ENCODE measurements at regions not wholly inside any gene's neighbourhood (a gene's known extent, or its start where the extent isn't known, plus 50 kb on each side); places are given as distances from the start of the nearest gene placed in this dataset.
"Not testable (repeated sequence)": the region's sequence is repeated elsewhere in the genome, so short reads cannot be mapped to it uniquely, and the experiment has no call there.

DNA sequence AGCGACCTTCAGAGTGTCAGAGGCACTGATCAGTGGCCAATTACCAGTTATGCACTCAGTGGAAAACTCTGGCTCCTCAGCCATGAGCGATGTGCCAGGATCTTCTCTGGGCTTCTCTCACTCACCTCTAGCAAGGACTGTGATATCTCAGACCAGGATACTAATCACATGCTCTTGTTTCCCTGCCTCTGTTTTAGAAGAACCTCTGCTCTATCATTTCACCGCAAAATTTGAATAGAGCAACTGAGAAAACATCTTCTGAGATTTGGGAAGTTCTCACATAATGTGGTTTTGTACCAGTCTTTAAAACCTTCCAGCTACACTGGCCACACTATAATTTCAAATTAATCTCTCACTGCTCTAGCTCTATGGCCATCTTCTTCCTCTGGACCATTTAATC is 325.8 kb upstream of the FRG2C start:
- TF ChIP-seq, protein P1, sequence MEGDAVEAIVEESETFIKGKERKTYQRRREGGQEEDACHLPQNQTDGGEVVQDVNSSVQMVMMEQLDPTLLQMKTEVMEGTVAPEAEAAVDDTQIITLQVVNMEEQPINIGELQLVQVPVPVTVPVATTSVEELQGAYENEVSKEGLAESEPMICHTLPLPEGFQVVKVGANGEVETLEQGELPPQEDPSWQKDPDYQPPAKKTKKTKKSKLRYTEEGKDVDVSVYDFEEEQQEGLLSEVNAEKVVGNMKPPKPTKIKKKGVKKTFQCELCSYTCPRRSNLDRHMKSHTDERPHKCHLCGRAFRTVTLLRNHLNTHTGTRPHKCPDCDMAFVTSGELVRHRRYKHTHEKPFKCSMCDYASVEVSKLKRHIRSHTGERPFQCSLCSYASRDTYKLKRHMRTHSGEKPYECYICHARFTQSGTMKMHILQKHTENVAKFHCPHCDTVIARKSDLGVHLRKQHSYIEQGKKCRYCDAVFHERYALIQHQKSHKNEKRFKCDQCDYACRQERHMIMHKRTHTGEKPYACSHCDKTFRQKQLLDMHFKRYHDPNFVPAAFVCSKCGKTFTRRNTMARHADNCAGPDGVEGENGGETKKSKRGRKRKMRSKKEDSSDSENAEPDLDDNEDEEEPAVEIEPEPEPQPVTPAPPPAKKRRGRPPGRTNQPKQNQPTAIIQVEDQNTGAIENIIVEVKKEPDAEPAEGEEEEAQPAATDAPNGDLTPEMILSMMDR (IDR thresholded peaks at IDR 0.05; ENCODE audit: low read depth, low read length): no peak
- H3K4me3 ChIP-seq (ENCODE audit: low read depth, low read length): no peak overlapping the region

DNA sequence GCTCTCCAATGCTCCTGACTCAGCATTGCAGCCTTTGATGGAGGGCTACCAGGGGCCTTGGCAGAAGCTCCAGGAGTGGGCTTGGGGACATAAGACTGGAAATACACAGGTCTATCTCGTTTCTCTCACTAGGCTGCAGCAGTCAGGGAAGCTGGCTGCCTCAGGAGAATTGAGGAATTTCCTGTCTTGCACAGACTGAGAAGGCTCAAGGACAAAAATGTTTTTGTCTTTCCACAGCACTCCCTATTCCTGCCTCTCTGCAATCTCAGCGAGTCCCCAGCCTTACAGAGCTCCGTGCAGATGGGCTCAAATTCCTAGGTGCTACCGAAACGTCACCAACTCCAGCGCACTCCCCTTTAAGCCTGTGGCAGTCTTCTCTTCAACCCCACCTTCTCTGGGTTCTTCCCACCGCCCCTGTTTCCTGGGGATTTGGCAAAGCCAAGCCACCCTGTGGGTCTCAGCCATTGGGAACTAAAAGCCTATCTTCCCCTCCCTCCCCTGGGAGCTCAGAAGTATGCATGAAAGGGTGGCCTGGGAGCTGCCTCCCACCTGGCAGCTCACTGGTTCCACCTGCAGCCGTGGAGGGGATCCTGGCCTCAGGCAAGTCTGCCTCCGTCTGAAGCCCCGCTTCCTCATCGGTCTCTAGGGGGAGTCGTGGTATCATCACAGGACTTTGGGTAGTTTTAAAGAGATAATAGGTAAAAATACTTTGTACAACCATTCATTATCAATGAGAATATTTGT is 322.6 kb upstream of the FRG2C start:
- no peak overlapping the region for H3K4me3 ChIP-seq (ENCODE audit: low read depth, low read length)
- TF ChIP-seq, protein P1 (IDR thresholded peaks at IDR 0.05; ENCODE audit: low read depth, low read length): no peak

DNA sequence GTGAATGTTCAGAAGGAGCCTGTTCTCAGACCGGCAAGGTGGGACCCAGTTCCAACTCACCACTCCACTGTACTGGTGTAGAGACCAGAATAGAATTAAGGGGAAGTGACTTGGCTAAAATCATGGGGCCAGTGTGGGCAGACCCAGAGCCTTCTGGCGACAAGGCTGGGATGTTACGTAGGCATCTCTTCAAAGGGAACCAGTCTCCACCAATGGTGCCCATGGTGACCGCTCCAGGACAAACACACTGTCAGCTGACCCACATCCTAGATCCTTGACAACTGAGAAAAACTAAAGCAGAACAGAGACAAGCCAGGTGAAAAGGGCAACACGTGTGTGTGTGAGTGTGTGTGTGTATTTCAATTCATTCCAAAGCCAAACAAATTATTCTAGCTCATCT is 321.7 kb upstream of the FRG2C start:
- H3K4me3 ChIP-seq (ENCODE audit: low read depth, low read length): no peak overlapping the region
- TF ChIP-seq, protein P1 (IDR thresholded peaks at IDR 0.05; ENCODE audit: low read depth, low read length): no peak

DNA sequence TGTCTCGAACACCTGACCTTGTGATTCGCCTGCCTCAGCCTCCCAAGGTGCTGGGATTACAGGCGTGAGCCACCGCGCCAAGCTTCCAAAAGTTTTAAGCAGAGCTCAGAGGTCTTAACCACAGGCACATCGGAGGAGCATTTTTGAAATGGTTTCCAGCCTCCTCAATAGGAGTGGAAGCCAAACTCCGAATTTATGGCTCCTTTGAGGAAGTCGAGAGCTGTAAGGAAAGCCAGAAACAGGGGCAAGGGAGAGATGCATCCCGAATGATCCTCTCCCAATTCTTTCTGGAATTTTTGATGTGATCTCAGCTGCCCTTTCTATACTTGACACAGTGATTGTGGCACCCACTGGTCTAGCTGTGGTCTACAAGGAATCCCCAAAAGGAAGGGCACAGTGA is 313.6 kb upstream of the FRG2C start:
- not testable (repeated sequence) for H3K4me3 ChIP-seq (ENCODE audit: low read depth, low read length)

DNA sequence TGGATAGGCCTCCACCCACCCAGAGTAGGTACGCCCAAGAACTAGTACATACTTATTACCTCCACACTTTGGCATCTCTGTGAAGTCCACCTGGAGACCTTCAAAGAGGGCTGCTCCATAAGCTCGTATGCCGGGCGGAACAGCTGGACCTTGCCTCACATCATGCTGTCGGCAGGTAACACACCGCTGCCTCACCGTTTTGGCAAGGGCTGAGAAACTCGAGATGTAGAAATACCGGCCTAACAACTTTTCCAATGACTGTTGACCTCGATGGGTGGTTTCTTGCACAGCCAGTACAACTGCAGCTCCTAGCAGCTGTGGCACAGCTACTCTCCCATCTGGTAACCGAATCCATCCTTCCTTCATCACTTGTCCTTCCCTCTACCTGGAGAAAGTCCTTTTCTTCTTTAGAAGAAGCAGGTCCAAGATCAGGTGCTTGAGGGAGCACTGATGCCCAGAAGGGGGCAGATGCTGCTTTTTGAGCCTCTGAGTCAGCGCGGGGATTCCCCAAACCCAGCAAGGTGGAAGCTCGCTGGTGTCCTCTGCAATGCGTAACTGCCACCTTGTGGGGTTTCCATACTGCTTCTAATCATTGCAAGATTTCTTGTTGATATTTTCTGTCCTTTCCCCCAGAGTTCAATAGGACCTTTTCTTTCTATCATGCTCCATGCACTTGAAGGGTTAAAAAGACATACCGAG is 301.9 kb upstream of the FRG2C start:
- not testable (repeated sequence) for H3K4me3 ChIP-seq (ENCODE audit: low read depth, low read length)

DNA sequence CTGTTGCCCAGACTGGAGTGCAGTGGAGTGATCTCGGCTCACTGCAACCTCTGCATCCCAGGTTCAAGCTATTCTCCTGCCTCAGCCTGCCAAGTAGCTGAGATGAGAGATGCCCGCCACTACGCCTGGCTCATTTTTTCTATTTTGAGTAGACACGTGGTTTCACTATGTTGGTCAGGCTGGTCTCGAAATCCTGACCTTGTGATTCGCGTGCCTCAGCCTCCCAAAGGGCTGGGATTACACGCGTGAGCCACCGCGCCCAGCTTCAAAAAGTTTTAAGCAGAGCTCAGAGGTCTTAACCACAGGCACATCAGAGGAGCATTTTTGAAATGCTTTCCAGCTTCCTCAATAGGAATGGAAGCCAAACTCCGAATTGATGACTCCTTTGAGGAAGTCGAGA is 291.2 kb upstream of the FRG2C start:
- not testable (repeated sequence) for H3K4me3 ChIP-seq (ENCODE audit: low read depth, low read length)

DNA sequence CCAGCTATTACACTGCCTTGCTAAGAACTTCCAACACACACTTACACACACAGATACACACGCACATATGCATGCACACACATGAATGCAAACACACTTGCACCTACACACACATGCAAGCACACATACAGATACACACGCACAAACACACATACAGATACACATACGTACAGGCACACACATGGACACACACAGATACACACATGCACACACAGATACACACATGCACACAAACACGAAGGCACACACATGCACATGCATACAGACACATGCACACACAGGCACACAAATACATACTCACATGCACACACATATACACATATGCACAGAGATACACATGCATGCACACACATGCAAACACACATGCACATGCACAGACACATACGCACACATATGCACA is 284.3 kb upstream of the FRG2C start:
- not testable (repeated sequence) for H3K4me3 ChIP-seq (ENCODE audit: low read depth, low read length)

DNA sequence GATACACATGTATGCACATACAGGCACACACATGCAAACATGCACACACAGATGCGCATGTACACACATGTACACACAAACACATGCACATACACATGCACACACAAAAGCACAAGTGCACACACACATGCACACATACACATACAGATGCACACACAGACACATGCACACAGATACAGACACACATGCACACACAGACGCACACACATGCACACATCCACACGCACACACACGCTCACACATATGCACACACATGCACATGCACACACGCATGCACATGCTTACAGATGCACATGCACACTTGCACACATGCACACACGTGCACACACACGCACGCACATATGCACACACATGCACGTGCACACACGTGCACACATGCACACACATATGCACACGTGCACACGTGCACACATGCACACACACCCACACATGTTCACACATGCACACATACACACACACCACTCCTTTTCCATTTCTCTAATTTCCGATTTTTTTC is 283.8 kb upstream of the FRG2C start:
- TF ChIP-seq, protein P1 (IDR thresholded peaks at IDR 0.05; ENCODE audit: low read depth, low read length): no peak
- no peak overlapping the region for H3K4me3 ChIP-seq (ENCODE audit: low read depth, low read length)

DNA sequence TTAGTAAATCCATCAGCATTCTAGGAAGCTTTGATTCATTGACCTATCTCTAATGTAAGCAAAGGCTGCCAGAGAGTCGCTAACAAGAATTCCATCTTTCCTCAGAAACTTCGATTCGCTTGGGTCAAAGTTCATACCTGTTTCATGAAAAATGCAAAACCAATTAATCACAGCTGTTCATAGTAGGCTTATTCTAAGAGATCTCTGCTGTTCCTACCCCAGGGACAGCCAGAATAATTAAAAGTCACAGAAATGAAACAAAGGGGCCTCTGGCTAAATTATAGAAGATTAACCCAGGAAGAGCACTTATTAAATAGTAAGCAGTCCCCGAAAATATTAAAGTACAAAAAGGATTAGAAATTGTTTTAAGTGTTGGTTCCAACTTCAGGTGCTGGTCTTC is 280.1 kb upstream of the FRG2C start:
- not testable (repeated sequence) for H3K4me3 ChIP-seq (ENCODE audit: low read depth, low read length)

DNA sequence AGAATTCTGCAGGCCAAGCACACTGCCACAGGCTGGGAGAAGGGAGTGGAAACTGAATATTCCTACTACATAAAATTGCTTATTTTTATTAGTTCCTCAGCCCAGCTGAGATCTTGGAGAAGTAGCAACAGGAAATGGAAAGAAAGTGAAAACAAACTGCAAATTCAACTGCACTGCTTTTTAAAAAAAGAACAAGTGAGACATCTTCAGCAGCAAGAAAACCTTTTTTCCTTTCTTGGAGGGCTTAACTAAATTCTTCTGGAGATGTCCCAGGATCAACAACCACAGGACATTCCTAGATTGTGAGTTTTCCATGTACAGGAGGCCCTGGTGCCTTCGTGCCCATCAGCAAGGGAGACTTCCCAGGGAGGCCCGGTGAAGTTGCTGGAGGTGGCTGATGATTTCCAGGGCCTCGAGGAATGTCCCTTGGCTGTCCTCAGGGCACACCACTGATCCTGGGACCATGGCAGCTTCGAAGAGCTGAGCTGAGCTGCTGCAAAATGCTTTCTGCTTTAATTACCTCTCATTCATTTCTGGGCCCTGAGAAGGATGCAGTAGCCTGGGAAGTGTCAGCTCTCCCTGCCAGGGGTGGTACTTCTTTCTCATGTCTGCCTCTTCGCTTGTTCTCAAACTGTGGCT is 275.5 kb upstream of the FRG2C start:
- not testable (repeated sequence) for H3K4me3 ChIP-seq (ENCODE audit: low read depth, low read length)

DNA sequence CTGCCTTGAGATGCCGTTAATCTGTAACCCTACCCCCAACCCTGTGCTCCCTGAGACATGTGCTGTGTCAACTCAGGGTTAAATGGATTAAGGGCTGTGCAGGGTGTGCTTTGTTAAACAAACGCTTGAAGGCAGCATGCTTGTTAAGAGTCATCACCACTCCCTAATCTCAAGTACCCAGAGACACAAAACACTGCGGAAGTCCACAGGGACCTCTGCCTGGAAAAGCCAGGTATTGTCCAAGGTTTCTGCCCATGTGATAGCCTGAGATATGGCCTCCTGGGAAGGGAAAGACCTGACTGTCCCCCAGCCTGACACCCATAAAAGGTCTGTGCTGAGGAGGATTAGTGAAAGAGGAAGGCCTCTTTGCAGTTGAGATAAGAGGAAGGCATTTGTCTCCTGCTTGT is 270.8 kb upstream of the FRG2C start:
- H3K4me3 ChIP-seq (ENCODE audit: low read depth, low read length): not testable (repeated sequence)

DNA sequence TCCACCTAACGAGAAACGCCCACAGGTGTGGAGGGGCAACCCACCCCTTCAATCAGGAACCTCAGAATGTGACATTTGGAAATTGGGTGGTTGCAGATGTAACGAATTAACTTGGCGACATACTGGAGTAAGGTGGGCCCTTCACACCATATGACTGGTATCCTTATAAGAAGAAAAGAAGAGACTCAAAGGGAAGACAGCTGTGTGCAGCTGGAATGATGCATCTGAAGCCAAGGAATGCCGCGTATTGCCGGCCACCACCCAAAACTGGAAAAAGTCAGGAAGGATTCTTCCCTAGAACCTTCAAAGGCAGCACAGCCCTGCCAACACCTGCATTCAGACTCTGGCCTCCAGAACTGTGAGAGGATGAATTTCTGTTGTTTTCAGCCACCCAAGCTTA is 270.0 kb upstream of the FRG2C start:
- not testable (repeated sequence) for H3K4me3 ChIP-seq (ENCODE audit: low read depth, low read length)

DNA sequence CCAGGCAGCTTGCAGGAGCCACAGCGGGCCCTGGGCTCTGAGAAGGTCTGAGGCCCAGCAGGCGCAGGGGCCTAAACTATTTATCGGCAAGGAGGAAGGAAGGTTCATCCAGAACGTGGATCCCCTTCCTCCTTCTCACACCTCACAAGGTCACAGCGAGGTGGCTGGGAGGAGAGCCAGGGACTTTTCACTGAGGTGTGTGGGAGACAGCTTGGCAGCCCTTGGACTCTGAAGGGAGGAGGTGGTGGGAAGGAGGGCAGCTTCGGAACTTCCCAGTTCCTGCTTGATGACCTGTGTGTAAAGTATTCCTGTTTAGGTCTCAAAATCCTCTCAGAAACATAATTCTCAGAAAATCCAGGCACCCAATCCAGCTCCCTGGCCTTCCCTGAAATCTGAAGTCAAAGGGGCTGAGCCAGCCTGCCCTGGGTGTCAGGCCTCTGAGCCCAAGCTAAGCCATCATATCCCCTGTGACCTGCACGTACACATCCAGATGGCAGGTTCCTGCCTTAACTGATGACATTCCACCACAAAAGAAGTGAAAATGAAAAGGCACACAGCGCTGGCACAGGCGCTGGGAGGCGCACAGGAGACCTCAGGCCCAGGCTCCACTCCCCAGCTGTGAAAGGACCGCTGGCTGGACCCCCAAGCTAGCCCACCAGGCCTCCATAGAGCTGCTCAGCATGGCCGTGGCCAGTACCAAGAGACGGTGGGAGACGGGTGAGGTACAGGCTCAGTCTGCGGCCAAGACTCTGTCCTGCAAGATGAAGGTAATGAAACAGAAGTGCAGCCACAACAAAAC is 269.4 kb upstream of the FRG2C start:
- H3K4me3 ChIP-seq (ENCODE audit: low read depth, low read length): not testable (repeated sequence)

Measured in WI38 (cell line).